GM03348 (cell line): ENCODE measurements at regions not wholly inside any gene's neighbourhood (a gene's known extent, or its start where the extent isn't known, plus 50 kb on each side); places are given as distances from the start of the nearest gene placed in this dataset.
"Not testable (repeated sequence)": the region's sequence is repeated elsewhere in the genome, so short reads cannot be mapped to it uniquely, and the experiment has no call there.

Experiments used
- DNase-seq: peaks from one replicate; pipeline ENCODE4 v3.0.0; 2012; ENCODE audit warnings: low spot score

DNA sequence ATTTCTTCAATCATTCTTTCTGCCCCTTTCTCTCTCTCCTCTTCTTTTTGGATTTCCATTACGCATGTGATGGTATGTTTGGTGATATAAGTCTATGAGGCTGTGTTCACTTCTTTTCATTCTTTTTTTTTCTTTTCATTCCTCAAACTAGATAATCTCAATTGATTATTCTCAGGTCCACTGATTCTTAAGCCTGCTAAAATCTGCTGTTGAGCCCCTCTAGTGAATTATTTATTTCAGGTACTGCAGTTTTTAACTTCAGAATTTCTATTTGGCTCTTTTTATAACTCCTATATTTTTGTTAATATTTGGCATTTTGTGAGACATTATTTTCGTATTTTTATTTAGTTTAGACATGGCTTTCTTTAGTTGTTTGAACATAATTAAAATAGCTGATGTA is 671.3 kb upstream of the NECTIN3 start:
- no peak for DNase-seq

- DNase-seq = no peak
These were observed 665.6 kb upstream of the NECTIN3 start for GRCh38 chr3:110405830-110406585.

- DNase-seq = no peak
These were observed 658.4 kb upstream of the NECTIN3 start for GRCh38 chr3:110413266-110413665.

- peak; percentile 50 for DNase-seq
These were observed 657.5 kb upstream of the NECTIN3 start for GRCh38 chr3:110413807-110414748.

DNA sequence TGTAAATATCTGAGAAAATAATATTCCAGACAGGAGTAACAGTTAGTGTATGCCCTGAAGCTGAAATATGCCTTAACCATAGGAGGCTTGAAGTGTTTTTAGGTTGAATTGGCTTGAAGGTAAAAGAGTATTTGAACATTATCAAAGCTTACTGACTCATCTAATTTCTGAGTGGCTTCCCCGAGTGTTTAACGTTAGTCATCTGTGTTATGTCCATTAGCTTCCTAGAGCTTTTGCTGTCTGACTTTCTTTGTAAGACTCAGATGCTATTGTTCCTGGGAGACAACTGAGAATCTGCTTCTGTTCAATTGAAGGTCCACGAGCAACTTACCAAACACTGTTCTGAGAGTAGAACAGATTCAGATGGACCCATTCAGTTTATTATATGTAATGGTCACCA is 656.8 kb upstream of the NECTIN3 start:
- DNase-seq = peak; percentile 21

- DNase-seq = no peak
These were observed 652.5 kb upstream of the NECTIN3 start for GRCh38 chr3:110419096-110419495.

DNA sequence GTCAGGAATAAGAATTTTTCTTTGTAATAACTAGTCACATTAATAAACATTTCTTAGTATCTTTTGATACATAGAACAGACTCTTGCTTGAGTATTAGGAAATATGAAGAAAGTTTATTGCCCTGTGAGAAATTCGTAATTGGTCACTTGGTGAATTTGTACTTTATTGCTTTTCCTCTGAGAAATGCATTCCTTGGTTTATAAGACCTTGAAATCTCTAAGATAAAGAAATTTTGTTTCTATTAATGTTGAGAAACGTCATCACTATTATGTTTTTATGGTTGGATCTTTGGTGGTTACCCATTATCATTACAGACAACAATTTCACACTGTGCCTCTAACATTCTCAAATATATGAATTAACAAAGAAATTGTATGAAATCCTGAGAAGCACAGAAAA is 652.0 kb upstream of the NECTIN3 start:
- no peak for DNase-seq

- peak; percentile 17 for DNase-seq
These were observed 651.4 kb upstream of the NECTIN3 start for GRCh38 chr3:110420158-110420641.

DNA sequence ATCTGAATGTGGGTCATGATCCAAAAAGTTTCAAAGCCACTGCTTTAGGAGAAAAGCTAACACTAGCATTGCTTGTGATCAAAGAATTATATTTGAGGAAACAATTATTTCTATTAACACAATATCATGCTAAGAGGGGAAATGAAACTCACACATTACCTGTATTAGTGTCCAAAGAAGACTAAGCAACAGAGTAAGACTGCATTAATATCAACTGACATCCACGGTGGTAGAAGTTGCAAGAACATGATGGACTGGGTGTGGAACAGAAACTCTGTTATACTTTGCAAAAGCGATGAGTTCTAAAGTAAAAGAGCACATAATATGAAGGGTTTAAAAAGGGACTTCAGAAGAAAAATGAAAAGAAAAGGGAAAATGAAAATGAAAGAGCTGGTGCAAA is 648.3 kb upstream of the NECTIN3 start:
- DNase-seq = no peak

DNA sequence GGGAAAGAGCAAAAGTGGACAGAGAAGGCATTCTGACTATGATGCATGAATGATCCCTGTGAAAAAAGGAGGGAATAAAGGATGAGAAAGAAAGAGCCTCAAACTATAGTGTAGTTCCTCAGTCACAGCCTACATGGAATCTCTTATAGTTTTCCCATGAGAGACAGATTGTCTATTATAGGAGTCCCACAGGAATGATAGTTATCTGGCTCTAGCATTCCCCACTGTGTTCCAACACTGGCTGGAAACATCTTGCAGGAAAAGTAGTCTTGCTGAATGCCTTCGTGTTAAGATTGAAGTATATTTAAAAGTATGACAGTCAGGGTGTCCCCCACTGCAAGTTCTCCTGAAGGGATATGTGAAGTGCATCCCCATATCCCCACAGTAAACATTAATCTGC is 641.5 kb upstream of the NECTIN3 start:
- peak; percentile 2 for DNase-seq

DNA sequence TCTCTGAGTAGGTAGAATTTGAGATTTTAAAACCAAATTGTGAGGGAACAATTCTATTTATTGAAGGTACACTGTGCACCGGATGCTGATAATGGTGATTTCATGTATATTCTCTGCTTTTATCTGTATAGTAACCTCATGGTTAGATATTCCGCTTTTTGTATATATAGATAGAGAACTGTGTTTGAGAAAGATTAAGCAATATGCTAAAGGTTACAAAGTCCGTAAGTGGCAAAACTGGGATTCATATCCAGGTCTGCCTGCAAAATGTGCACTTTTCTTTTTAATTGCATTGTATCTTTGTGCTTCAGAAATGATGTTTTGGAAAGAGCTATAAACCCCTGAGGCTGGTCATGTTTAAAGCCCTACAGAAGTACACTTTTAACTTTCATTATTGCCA is 635.4 kb upstream of the NECTIN3 start:
- DNase-seq = no peak

GRCh38 chr3:110440066-110440653 is 631.5 kb upstream of the NECTIN3 start:
- not testable (repeated sequence) for DNase-seq

GRCh38 chr3:110454066-110454465 is 617.5 kb upstream of the NECTIN3 start:
- DNase-seq = no peak

DNA sequence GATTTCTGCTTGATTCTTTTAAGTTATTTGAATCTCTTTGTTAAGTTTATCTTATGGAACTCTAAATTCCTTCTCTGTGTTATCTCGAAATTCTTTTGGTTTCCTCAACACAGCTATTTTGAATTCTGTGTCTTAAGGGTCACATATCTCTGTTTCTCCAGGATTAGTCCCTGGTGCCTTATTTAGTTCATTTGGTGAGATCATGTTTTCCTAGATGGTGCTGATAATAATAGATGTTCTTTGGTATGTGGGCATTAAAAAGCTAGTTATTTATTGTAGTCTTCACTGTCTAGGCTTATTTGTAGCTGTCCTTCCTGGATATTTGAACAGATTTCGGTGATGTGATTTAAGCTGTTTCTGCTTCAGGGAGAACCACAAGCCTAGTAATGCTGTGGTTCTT is 615.6 kb upstream of the NECTIN3 start:
- no peak for DNase-seq

DNA sequence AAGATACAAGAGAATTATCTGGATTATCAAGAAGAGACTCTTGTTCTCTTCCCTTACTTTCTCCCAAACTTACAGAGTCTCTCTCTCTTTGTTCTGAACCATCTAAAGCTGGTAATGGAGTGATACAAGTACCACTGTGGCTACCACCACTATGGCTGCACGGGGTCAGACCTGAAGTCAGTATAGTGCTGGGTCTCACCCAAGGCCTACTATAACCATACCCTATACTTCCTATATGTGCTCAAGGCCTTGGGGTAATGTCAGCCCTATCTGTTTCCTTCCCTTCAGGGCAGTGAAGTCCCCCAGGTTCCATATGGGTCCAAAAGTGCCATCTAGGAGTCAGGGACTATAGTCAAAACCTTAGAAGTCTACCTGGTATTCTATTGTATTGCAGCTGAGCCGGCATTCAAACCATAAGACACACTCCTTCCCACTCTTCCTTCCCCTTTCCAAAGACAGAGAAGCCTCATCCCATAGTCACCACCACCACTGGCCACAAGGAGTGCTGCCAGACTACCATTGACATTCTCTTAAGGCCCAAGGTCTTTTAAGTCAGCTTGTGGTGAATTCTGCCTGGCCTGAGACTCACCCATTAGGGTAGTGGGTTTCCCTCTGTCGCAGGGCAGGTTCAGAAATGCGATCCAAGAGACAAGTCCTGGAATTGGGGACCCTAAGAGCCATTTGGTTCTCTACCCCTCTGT is 615.0 kb upstream of the NECTIN3 start:
- DNase-seq = no peak

- DNase-seq = no peak
These were observed 614.1 kb upstream of the NECTIN3 start for GRCh38 chr3:110457508-110457907.

- DNase-seq = no peak
These were observed 612.6 kb upstream of the NECTIN3 start for GRCh38 chr3:110459021-110459420.

GRCh38 chr3:110470310-110470709 is 601.3 kb upstream of the NECTIN3 start:
- no peak for DNase-seq

DNA sequence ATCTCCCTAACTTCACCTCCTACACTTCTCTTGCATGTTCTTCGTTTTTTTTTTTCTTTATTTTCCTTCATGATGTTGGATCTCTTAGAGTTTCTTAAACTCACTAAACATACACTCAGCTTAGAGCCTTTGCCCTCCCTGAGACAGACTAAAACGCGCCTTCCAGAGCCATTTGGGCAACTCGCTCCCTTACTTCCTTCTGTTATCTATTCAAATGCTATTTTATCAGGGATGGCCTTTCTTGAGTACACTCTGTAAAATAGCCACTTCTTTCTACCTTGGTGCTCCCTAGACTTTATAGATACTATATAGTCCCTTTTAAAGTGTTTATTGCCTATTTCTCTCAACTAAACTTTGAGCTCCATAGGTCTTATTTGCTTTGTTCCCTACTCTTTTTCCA is 598.2 kb upstream of the NECTIN3 start:
- no peak for DNase-seq

DNA sequence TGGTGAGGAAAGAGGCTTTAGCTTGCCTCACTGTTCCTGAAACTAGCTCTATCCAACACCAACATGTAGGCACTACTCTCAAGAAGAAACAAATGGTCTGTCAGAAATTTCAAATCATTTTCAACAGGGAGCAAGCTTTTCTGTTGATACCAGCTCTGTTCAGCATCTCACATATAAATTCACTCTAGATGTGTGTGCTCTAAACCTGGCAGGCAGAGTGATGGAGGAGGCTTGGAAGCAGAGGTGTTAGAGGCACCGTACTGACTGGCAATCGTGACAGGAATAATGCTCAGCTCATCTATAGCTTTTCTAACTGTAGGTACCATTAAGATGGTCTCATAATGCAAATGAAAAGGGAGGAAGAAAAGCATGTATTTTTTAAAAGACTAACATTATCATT is 597.2 kb upstream of the NECTIN3 start:
- DNase-seq = no peak

DNA sequence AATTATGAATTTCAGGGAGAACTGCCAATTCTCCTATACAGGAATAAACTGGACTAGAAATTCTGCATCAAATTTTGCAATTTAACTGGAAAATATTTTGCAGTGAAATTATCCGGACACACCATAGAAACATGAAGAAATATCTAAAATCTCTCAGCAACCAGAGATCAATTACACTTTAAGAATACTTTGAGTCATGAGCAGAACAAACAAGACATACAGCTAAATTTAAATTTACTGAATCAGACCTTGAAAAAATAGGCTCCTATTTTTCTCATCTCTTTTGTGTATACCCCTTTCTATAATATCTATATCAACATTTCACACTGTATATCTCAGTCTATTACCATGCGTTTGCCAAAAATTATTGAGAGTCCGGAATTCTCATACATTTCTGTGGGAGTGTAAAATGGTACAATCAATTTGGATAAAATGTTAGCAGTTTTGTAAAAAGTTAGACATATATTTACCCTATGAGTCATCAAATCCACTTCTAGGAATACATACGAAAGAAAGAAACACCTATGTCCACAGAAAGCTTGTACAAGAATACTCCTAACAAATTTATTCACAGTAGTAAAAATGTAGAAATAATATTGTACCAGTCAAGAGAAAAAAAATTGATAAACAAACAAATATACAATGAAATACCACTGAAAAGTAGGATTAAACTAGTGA is 593.1 kb upstream of the NECTIN3 start:
- no peak for DNase-seq
